Lung (tissue), 9 donors: ENCODE measurements at regions not wholly inside any gene's neighbourhood (a gene's known extent, or its start where the extent isn't known, plus 50 kb on each side); places are given as distances from the start of the nearest gene placed in this dataset.
A peak's percentile ranks its signal among the peaks of the same experiment; 100 is the strongest.
"Not testable (repeated sequence)": the region's sequence is repeated elsewhere in the genome, so short reads cannot be mapped to it uniquely, and the experiment has no call there.

Experiments
- ATAC-seq: fragments of 200-7000 bp; cut with Tn5 transposase; one replicate; pipeline ENCODE4 v1.9.1; 2020; ENCODE audit warnings: moderate number of reproducible peaks; ENCODE audit not compliant: insufficient read depth, low FRiP score
- DNase-seq, 3 donors: peaks; one replicate each; pipeline ENCODE4 v3.0.0-alpha.2; 2013 to 2017
- H3K27ac ChIP-seq, 2 donors: one replicate each; pipeline ENCODE4 v1.5.1; 2013; ENCODE audit warnings: mild to moderate bottlenecking in 2 of 2, moderate library complexity in 2 of 2, control low read depth in 1 of 2, inconsistent platforms in 1 of 2, low read depth in 1 of 2, low read length in 1 of 2
- H3K27me3 ChIP-seq, 3 donors: one replicate each; pipeline ENCODE4 v1.5.1; 2013; ENCODE audit warnings: low read length in 2 of 3; ENCODE audit not compliant: control insufficient read depth in 3 of 3, insufficient read depth in 3 of 3
- H3K36me3 ChIP-seq, 4 donors: one replicate each; pipeline ENCODE4 v1.5.1; 2013; ENCODE audit warnings: low read length in 4 of 4, mild to moderate bottlenecking in 1 of 4, moderate library complexity in 1 of 4; ENCODE audit not compliant: control insufficient read depth in 4 of 4, insufficient read depth in 4 of 4
- H3K4me1 ChIP-seq, 5 donors: one replicate each; pipeline ENCODE4 v1.5.1; 2013; ENCODE audit warnings: low read length in 5 of 5, mild to moderate bottlenecking in 2 of 5, moderate library complexity in 1 of 5; ENCODE audit not compliant: control insufficient read depth in 5 of 5, insufficient read depth in 5 of 5
- H3K4me3 ChIP-seq: one replicate; pipeline ENCODE4 v1.5.1; 2013; ENCODE audit warnings: mild to moderate bottlenecking, control low read depth, moderate library complexity
- H3K9ac ChIP-seq, 2 donors: one replicate each; pipeline ENCODE4 v1.5.1; 2013; ENCODE audit warnings: low read length in 2 of 2, control low read depth in 1 of 2; ENCODE audit not compliant: insufficient read depth in 1 of 2
- H3K9me3 ChIP-seq, 4 donors: one replicate each; pipeline ENCODE4 v1.5.1; 2013; ENCODE audit warnings: low read length in 3 of 4, mild to moderate bottlenecking in 1 of 4, moderate library complexity in 1 of 4; ENCODE audit not compliant: control insufficient read depth in 4 of 4, insufficient read depth in 3 of 4
- WGBS, 2 donors: extraction: QIAGEN DNeasy Blood & Tissue Kit; methylation state at CpG; one replicate each; pipeline ENCODE4 v1.1.7; 2013; 5-methylcytosine and 5-hydroxymethylcytosine counted together
- donor health status: Bipolar disorder and iron deficiency.
- donor health status: healthy.
- donor health status: DM: yes; HTN: yes; CAD: no.

- H3K36me3 ChIP-seq, DNase-seq, H3K9me3 ChIP-seq, H3K27me3 ChIP-seq, H3K4me3 ChIP-seq, H3K4me1 ChIP-seq, ATAC-seq, H3K27ac ChIP-seq, H3K9ac ChIP-seq: not testable (repeated sequence)
- WGBS, 2 donors = 66% methylated on average over 3 of the region's 7 CpGs; no CpG with 5 or more reads in 1 of the 2 donors
Measured at GRCh38 chr11:3307584-3307983, 71.4 kb downstream of the ZNF195 start.

- not testable (repeated sequence) for H3K9ac ChIP-seq, H3K27me3 ChIP-seq, DNase-seq, ATAC-seq, H3K4me3 ChIP-seq, H3K27ac ChIP-seq, H3K9me3 ChIP-seq, H3K36me3 ChIP-seq, H3K4me1 ChIP-seq
- WGBS, 2 donors = no CpG with 5 or more reads among the region's 12 CpGs
Measured at GRCh38 chr11:3301060-3301459, 68.8 kb upstream of the MRGPRE start.

- H3K4me3 ChIP-seq, ATAC-seq, H3K27me3 ChIP-seq, H3K27ac ChIP-seq, H3K4me1 ChIP-seq, H3K36me3 ChIP-seq, H3K9ac ChIP-seq, DNase-seq, H3K9me3 ChIP-seq: not testable (repeated sequence)
- WGBS, 2 donors = no CpG with 5 or more reads among the region's 14 CpGs
Measured at GRCh38 chr11:3300579-3300978, 68.4 kb upstream of the MRGPRE start.

GRCh38 chr11:3297834-3298233 is 65.6 kb upstream of the MRGPRE start:
- not testable (repeated sequence) for H3K27me3 ChIP-seq, DNase-seq, ATAC-seq, H3K9ac ChIP-seq, H3K4me1 ChIP-seq, H3K27ac ChIP-seq, H3K4me3 ChIP-seq, H3K36me3 ChIP-seq, H3K9me3 ChIP-seq
- 85 to 89% methylated on average over 2 to 4 of the region's 5 CpGs for WGBS, 2 donors

GRCh38 chr11:3290563-3290962 is 58.3 kb upstream of the MRGPRE start:
- WGBS, 2 donors = 0 to 29% methylated on average over 1 to 2 of the region's 7 CpGs
- not testable (repeated sequence) for H3K9me3 ChIP-seq, H3K36me3 ChIP-seq, H3K4me3 ChIP-seq, H3K9ac ChIP-seq, DNase-seq, H3K27ac ChIP-seq, H3K4me1 ChIP-seq, H3K27me3 ChIP-seq
- ATAC-seq = peak; percentile 41

GRCh38 chr11:3287326-3287905 is 55.2 kb upstream of the MRGPRE start:
- H3K27me3 ChIP-seq, H3K27ac ChIP-seq, H3K9ac ChIP-seq, H3K36me3 ChIP-seq, H3K4me1 ChIP-seq, ATAC-seq, H3K4me3 ChIP-seq, DNase-seq, H3K9me3 ChIP-seq: not testable (repeated sequence)
- WGBS, 2 donors = no CpG with 5 or more reads among the region's 8 CpGs

GRCh38 chr11:3285261-3285660 is 53.0 kb upstream of the MRGPRE start:
- WGBS, 2 donors = no CpG with 5 or more reads among the region's 3 CpGs
- DNase-seq, H3K36me3 ChIP-seq, H3K9ac ChIP-seq, H3K27ac ChIP-seq, ATAC-seq, H3K9me3 ChIP-seq, H3K27me3 ChIP-seq, H3K4me3 ChIP-seq, H3K4me1 ChIP-seq: not testable (repeated sequence)

GRCh38 chr11:3284248-3284647 is 52.0 kb upstream of the MRGPRE start:
- not testable (repeated sequence) for DNase-seq, H3K27me3 ChIP-seq, H3K9ac ChIP-seq, H3K27ac ChIP-seq, H3K36me3 ChIP-seq, H3K9me3 ChIP-seq, H3K4me3 ChIP-seq, H3K4me1 ChIP-seq, ATAC-seq
- WGBS, 2 donors = no CpG with 5 or more reads among the region's 12 CpGs
